Mucosa of rectum (tissue), 2 donors: ENCODE measurements at regions not wholly inside any gene's neighbourhood (a gene's known extent, or its start where the extent isn't known, plus 50 kb on each side); places are given as distances from the start of the nearest gene placed in this dataset.
"Not testable (repeated sequence)": the region's sequence is repeated elsewhere in the genome, so short reads cannot be mapped to it uniquely, and the experiment has no call there.

Experiments
- H3K27ac ChIP-seq, 2 donors: one replicate each; pipeline ENCODE4 v1.7.0; 2013; ENCODE audit warnings: inconsistent platforms in 2 of 2, low read depth in 2 of 2, low read length in 2 of 2
- H3K27me3 ChIP-seq, 2 donors: one replicate each; pipeline ENCODE4 v1.7.0; 2013; ENCODE audit warnings: low read length in 2 of 2; ENCODE audit not compliant: control insufficient read depth in 2 of 2, insufficient read depth in 2 of 2
- H3K36me3 ChIP-seq, 2 donors: one replicate each; pipeline ENCODE4 v1.7.0; 2013; ENCODE audit warnings: low read length in 2 of 2; ENCODE audit not compliant: control insufficient read depth in 2 of 2, insufficient read depth in 2 of 2
- H3K4me1 ChIP-seq, 2 donors: one replicate each; pipeline ENCODE4 v1.7.0; 2013; ENCODE audit warnings: low read length in 2 of 2, mild to moderate bottlenecking in 1 of 2; ENCODE audit not compliant: control insufficient read depth in 2 of 2, insufficient read depth in 2 of 2
- H3K4me3 ChIP-seq, 2 donors: one replicate each; pipeline ENCODE4 v1.7.0; 2013; ENCODE audit warnings: low read length in 2 of 2
- H3K9ac ChIP-seq, 2 donors: one replicate each; pipeline ENCODE4 v1.7.0; 2013; ENCODE audit warnings: low read length in 2 of 2, low read depth in 1 of 2, mild to moderate bottlenecking in 1 of 2
- H3K9me3 ChIP-seq, 2 donors: one replicate each; pipeline ENCODE4 v1.7.0; 2013; ENCODE audit warnings: low read length in 2 of 2; ENCODE audit not compliant: control insufficient read depth in 2 of 2
- donor health status: healthy.
- donor health status: Normal muscosa, but diverticular disease.

DNA sequence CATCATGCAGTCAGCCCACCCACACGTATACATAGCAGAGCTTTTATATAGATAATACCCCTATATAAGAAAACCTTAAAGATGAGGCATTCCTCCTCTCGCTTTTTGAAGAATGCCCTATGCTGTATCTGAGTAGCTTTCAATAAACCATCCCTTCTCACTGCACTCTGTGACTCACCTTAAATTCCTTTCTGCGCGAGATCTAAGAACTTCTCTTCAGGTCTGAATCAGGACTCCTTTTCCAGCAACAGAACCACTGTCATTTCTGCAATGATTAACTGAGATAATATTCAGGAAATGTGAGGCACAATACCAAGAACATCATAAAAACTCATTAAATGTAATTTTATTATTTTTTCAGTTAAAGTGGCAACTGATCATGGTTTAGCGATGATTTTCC lies 76.4 kb upstream of the DCLK2 start:
- Histone ChIP-seq H3K27ac (no peak overlapping the region), H3K27me3 (no peaks in the 10 kb centered on the region), H3K4me1 (peaks cover 4 to 9% of the 10 kb centered on the region in 2 donors), H3K4me3 (no peak overlapping the region), H3K9ac (no peak overlapping the region), H3K9me3 (no peaks in the 10 kb centered on the region), H3K36me3 (no peaks in the 10 kb centered on the region)

DNA sequence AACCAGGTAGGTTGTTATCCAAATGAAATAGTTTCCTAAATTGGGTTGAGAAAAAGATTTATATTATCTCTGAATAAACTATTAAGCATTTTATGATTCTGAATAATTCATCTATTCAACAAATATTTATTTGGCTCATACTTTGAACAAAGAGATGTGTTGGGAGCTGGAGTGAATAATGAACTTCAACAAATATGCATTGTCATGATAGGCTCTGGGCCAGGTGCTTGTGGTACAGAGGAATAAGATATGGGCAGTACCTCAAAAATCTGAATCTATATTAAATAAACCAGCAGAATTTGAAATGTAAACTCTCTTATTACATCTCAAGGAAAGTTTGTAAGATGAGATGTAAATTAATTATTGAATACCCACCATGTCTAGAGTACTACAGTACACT lies 75.7 kb upstream of the DCLK2 start:
- Histone ChIP-seq H3K9ac (no peak overlapping the region), H3K9me3 (no peaks in the 10 kb centered on the region), H3K36me3 (no peaks in the 10 kb centered on the region), H3K27ac (no peak overlapping the region), H3K4me3 (no peak overlapping the region), H3K27me3 (no peaks in the 10 kb centered on the region), H3K4me1 (peaks cover under 1 to 8% of the 10 kb centered on the region in 2 donors)

DNA sequence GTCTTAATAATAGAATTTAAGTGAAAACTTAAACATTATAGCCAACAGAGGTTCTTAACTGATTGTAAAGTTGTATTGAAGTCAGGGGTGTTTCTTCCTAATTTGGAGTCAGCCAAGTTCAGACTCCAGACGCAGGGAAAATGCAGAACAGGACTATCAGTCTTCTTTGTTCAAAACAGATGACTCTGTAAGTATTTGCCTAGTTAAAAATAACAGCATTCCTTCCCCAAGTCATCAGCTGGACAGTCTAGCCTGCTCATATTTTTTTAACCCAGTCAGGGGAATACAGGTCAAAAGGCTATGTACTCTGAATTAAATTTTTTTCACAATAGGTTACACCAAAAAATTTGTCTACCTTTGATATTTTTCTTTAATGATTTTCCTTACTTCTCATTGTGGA lies 73.8 kb upstream of the DCLK2 start:
- H3K27ac ChIP-seq: no peak overlapping the region
- H3K9ac ChIP-seq: no peak overlapping the region

DNA sequence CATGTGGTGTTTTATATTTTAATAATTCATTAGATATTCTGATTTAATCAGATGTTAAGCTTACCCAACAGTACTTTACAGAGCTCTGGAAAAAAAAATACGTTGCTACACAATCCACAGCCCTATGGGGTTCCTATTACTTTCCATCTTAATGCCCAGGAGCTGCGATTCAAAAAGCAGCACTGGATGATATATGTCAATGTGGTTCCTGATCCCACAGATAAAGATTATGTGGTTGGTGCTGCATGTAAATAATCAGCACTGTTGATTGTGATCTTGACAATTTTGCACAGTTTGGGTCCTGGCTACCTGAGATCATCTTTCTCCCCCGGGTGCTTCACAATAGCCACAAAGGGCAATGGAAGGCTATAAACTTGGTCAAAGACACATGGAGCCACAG lies 72.7 kb upstream of the DCLK2 start:
- H3K27ac ChIP-seq: no peak overlapping the region

More for the DNA sequence above, 73.8 kb upstream of the DCLK2 start:
- Histone ChIP-seq H3K4me1 (no peaks in the 10 kb centered on the region), H3K9me3 (no peaks in the 10 kb centered on the region), H3K36me3 (no peaks in the 10 kb centered on the region), H3K4me3 (no peak overlapping the region), H3K27me3 (no peaks in the 10 kb centered on the region)

DNA sequence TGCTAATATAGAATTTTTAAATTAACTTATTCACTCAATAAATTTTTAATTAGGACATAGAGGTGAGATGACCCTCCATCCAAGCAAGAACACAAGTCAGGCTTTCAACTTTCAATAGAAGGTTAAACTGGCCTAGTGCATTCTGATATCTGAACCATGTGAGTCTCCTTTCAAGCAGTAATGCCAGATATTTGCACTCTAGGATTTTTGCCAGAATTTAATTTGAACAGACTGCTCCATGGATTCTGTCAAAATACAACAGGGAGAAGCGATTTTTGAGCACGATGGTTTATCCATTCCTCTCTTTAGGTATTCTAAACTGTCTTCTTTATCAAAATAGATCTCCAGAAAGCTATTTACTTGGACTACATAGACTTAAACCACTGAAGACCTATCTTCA lies 72.0 kb upstream of the DCLK2 start:
- Histone ChIP-seq H3K27ac (no peak overlapping the region), H3K27me3 (no peaks in the 10 kb centered on the region), H3K4me1 (no peaks in the 10 kb centered on the region), H3K9me3 (no peaks in the 10 kb centered on the region), H3K9ac (no peak overlapping the region), H3K36me3 (no peaks in the 10 kb centered on the region), H3K4me3 (no peak overlapping the region)

More for the DNA sequence above, 72.7 kb upstream of the DCLK2 start:
- Histone ChIP-seq H3K36me3 (no peaks in the 10 kb centered on the region), H3K27me3 (no peaks in the 10 kb centered on the region), H3K9ac (no peak overlapping the region), H3K9me3 (no peaks in the 10 kb centered on the region), H3K4me3 (no peak overlapping the region), H3K4me1 (no peaks in the 10 kb centered on the region)

DNA sequence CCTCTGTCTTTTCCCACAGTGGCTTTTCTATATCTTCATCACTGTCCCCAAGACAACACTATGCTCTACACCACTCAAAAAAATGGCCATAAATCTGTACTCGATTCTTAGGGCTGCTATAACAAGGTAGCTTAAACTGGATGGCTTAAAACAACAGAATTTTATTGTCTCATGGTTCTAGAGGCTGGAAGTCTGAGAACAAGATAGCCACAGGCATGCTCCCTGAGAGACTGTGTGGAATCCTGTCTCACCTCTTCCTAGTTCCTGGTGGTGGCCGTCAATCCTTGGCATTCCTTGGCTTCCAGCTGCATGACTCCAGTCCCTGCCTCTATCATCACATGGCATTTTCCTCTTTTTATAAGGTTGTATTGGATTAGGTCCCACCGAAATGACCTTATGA lies 70.7 kb upstream of the DCLK2 start:
- no peaks in the 10 kb centered on the region for H3K36me3 ChIP-seq
- no peaks in the 10 kb centered on the region for H3K9me3 ChIP-seq
- H3K4me1 ChIP-seq: no peaks in the 10 kb centered on the region
- no peaks in the 10 kb centered on the region for H3K27me3 ChIP-seq
- H3K4me3 ChIP-seq: no peak overlapping the region
- H3K27ac ChIP-seq: no peak overlapping the region
- H3K9ac ChIP-seq: no peak overlapping the region

DNA sequence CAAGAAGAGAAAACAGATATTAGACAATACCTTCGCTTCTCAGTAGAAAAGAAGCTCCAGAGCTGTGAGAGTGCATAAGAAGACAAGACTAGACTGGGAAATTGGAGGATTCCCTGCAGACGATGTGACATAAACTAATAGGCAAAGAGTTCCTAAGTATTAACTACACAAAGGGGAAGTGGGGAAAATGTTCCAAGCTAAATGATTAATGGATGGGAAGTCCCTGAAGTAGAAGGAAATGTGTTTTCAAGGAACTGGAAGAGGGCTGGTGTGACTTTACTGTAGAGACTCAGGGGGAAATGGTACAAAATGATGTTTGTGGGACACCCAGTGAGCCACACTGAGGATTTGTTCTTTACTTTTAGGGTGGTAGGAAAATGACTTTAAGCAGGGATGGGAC lies 69.7 kb upstream of the DCLK2 start:
- Histone ChIP-seq H3K4me3 (no peak overlapping the region), H3K36me3 (no peaks in the 10 kb centered on the region), H3K27me3 (no peaks in the 10 kb centered on the region), H3K9me3 (no peaks in the 10 kb centered on the region), H3K4me1 (no peaks in the 10 kb centered on the region), H3K27ac (no peak overlapping the region), H3K9ac (no peak overlapping the region)

DNA sequence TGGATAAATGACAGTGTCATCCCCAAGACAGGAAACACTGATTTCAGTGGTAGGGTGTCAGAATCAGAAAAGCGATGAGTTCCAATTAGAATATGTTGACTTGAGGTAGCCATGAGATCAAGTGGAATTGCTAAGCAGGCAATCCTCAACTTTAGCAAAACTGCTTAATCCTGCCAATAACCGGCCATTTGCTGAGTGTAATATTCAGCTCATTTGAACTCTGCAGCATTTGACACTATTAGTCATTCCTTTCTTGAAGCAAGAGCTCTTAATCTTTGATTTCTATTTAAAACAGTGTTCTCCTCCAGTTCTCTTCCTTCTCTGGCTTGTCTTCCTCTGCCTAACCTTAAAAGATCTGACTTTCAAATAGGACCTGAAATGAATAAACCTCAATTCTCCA lies 68.7 kb upstream of the DCLK2 start:
- H3K27ac ChIP-seq: no peak overlapping the region
- no peaks in the 10 kb centered on the region for H3K27me3 ChIP-seq
- H3K4me1 ChIP-seq: no peaks in the 10 kb centered on the region
- H3K9ac ChIP-seq: no peak overlapping the region
- no peak overlapping the region for H3K4me3 ChIP-seq
- H3K9me3 ChIP-seq: no peaks in the 10 kb centered on the region
- H3K36me3 ChIP-seq: no peaks in the 10 kb centered on the region

DNA sequence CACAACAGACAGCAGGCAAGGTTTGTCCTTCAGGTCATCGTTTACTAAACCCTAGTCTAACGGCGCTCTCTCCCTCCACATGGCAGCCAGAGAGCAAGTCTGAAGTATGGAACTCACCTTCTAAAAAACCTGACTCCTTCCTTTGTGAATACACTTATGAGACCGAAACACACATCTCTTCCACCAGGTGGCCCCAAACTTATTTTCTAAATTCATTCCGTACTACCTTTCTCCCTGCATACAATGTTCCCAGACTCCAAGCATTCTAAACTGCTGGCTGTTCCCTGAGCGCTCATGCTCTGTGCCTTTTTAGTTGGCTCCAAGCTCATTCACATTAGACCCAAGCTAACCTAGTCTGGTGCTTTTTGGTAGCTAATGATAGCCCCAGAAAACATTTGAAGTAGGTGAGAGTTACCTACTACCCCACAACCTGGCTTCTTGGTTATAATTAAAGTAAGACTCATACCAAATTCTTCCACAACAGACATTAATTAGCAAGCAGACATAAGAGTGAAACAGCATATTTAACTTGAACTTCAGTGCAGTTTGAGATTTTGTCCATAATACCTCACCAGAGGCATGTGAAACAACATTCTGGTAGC lies 67.6 kb upstream of the DCLK2 start:
- no peaks in the 10 kb centered on the region for H3K9me3 ChIP-seq
- H3K27me3 ChIP-seq: no peaks in the 10 kb centered on the region
- H3K36me3 ChIP-seq: no peaks in the 10 kb centered on the region
- no peak overlapping the region for H3K27ac ChIP-seq
- H3K4me1 ChIP-seq: no peaks in the 10 kb centered on the region
- H3K9ac ChIP-seq: no peak overlapping the region
- no peak overlapping the region for H3K4me3 ChIP-seq

DNA sequence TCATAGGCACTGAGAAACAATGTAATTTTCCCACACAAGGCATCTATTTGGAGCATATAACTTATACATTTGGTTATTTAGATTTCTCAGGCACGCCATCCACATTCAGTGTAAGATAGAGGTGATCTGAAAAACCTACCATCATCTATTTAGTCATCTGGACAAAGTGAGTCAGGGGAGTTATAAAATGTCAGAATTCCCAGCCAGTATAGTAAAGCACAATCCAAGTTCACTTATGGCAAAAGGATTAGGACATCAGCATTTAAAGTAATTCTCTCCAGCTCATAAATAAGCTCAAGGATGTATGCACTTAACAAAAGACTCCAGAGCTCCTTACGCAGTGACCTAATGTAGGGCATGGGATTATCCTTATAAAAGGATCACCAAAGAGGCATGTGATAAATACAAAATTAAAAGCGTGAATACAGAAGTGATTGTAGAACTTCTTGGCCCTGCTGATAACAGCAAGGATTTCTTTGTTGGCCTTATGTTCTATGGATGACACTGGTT lies 65.3 kb upstream of the DCLK2 start:
- Histone ChIP-seq H3K4me1 (no peaks in the 10 kb centered on the region), H3K9ac (no peak overlapping the region), H3K4me3 (no peak overlapping the region), H3K9me3 (no peaks in the 10 kb centered on the region), H3K27me3 (no peaks in the 10 kb centered on the region), H3K27ac (no peak overlapping the region), H3K36me3 (no peaks in the 10 kb centered on the region)

DNA sequence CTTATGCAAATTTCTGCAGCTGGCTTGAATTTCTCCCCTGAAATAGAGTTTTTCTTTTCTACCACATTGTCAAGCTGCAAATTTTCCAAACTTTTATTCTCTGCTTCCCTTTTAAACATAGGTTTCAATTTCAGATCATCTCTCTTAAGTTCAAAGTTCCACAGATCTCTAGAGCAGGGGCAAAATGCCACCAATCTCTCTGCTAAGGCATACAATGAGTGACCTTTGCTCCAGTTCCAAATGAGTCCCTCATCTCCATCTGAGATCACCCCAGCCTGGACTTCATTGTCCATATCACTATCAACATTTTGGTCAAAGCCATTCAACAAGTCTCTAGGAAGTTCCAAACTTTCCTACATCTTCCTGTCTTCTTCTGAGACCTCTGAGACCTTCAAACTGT lies 62.3 kb upstream of the DCLK2 start:
- not testable (repeated sequence) for H3K4me1 ChIP-seq, H3K4me3 ChIP-seq, H3K36me3 ChIP-seq

More for the DNA sequence above, 62.3 kb upstream of the DCLK2 start:
- not testable (repeated sequence) for H3K27ac ChIP-seq, H3K27me3 ChIP-seq, H3K9ac ChIP-seq, H3K9me3 ChIP-seq
